GM12878 (cell line): ENCODE measurements at regions not wholly inside any gene's neighbourhood (a gene's known extent, or its start where the extent isn't known, plus 50 kb on each side); places are given as distances from the start of the nearest gene placed in this dataset.

Experiments
- ATAC-seq: fragments of 200-7000 bp; cut with Tn5 transposase; 3 replicates; pipeline ENCODE4 v1.9.1; 2020; ENCODE audit warnings: mild to moderate bottlenecking, moderate library complexity
- BruUV-seq: library from RNA; stranded (reverse); fragments of 400-500 nt; replicated peaks from 2 replicates; lab custom pipeline; 2021; lab: Mats Ljungman, UMichigan
- CTCF ChIA-PET: fragments of 300-600 bp; sonication (Branson Sonifier 250); formaldehyde crosslinking; extraction: SDS; loops from one replicate; lab custom pipeline; 2021; ENCODE audit warnings: inconsistent platforms; lab: Yijun Ruan, JAX
- POLR2A ChIA-PET: fragments of 350-600 bp; formaldehyde crosslinking; extraction: SDS; loops from one replicate; lab custom pipeline; 2021; ENCODE audit warnings: inconsistent platforms; lab: Charles Lee
- RAD21 ChIA-PET: fragments of 300-600 bp; sonication (Branson Sonifier 250); formaldehyde crosslinking; loops from one replicate; lab custom pipeline; 2023; ENCODE audit warnings: antibody characterized with exemption; ENCODE audit not compliant: unreplicated experiment; lab: Charles Lee
- SMC1A ChIA-PET: fragments of 300-600 bp; sonication (Branson Sonifier 250); formaldehyde crosslinking; loops from one replicate; lab custom pipeline; 2023; ENCODE audit not compliant: unreplicated experiment, uncharacterized antibody; lab: Charles Lee
- DNase-seq: peaks from one replicate; pipeline ENCODE4 v3.0.0-alpha.2; 2011; ENCODE audit warnings: low read depth, low spot score
- FAIRE-seq: peaks from 3 replicates; lab custom pipeline; 2011; peaks lifted over from hg19 to GRCh38; lab: Jason Lieb, UNC
- H2AFZ ChIP-seq: 2 replicates; pipeline ENCODE4 v1.6.0; 2011; ENCODE audit warnings: low read depth, low read length, control low read depth; ENCODE audit not compliant: control insufficient read depth
- H3K27ac ChIP-seq: 2 replicates; pipeline ENCODE4 v1.5.1; 2011; ENCODE audit warnings: control low read depth; ENCODE audit not compliant: control insufficient read depth, insufficient read depth
- H3K27me3 ChIP-seq, 2 experiments: replicated peaks in 1 of 2; 2 replicates each; pipeline versions ENCODE4 v1.6.0 to v1.6.1; 2011; ENCODE audit warnings: low read length in 1 of 2; ENCODE audit not compliant: control insufficient read depth in 2 of 2, insufficient read depth in 2 of 2
- H3K36me3 ChIP-seq, 2 experiments: 2 replicates each; pipeline ENCODE4 v1.5.1; 2011; ENCODE audit warnings: low read length in 1 of 2; ENCODE audit not compliant: control insufficient read depth in 2 of 2, insufficient read depth in 2 of 2
- H3K4me1 ChIP-seq: 2 replicates; pipeline ENCODE4 v1.6.1; 2011; ENCODE audit warnings: mild to moderate bottlenecking, low read length, moderate library complexity, mixed read lengths; ENCODE audit not compliant: control insufficient read depth, insufficient read depth
- H3K4me2 ChIP-seq: 2 replicates; pipeline ENCODE4 v1.6.0; 2011; ENCODE audit warnings: control low read depth; ENCODE audit not compliant: control insufficient read depth, insufficient read depth
- H3K4me3 ChIP-seq: fragments of 200-600 bp; sonication (generic); 2 replicates; pipeline ENCODE4 v1.5.1; 2016
- H3K79me2 ChIP-seq: 2 replicates; pipeline ENCODE4 v1.6.0; 2011; ENCODE audit warnings: low read length; ENCODE audit not compliant: control insufficient read depth, insufficient read depth
- H3K9ac ChIP-seq: 2 replicates; pipeline ENCODE4 v1.8.0; 2011; ENCODE audit warnings: low read length, control low read depth, mixed read lengths; ENCODE audit not compliant: control insufficient read depth, insufficient read depth
- H3K9me3 ChIP-seq: replicated peaks from 3 replicates; pipeline ENCODE4 v1.5.1; 2011; ENCODE audit warnings: mild to moderate bottlenecking, low read length; ENCODE audit not compliant: control insufficient read depth, insufficient read depth
- H4K20me1 ChIP-seq: 2 replicates; pipeline ENCODE4 v1.6.0; 2011; ENCODE audit not compliant: control insufficient read depth, insufficient read depth
- ATF2 ChIP-seq: IDR thresholded peaks from 2 replicates; pipeline ENCODE4 v1.6.1; 2012; ENCODE audit warnings: low read length, inconsistent platforms
- ATF3 ChIP-seq: IDR thresholded peaks from 2 replicates; pipeline ENCODE4 v1.6.1; 2011; ENCODE audit warnings: low read depth, mild to moderate bottlenecking, low read length, moderate library complexity, borderline replicate concordance; ENCODE audit errors: extremely low read depth
- BRCA1 ChIP-seq: IDR thresholded peaks from 2 replicates; pipeline ENCODE4 v1.6.1; 2011; ENCODE audit warnings: low read depth, low read length, improper control_type of control experiment
- CUX1 ChIP-seq: IDR thresholded peaks from 2 replicates; pipeline ENCODE4 v1.6.1; 2012; ENCODE audit warnings: improper control_type of control experiment, low read depth, low read length; ENCODE audit not compliant: insufficient replicate concordance
- NFYB ChIP-seq: IDR thresholded peaks from 2 replicates; pipeline ENCODE4 v1.6.1; 2011; ENCODE audit warnings: low read depth, mild to moderate bottlenecking, low read length, improper control_type of control experiment, moderate library complexity; ENCODE audit not compliant: insufficient read depth
- NR2F1 ChIP-seq: fragments of 450-650 bp; conservative IDR thresholded peaks from 2 replicates; pipeline ENCODE4 v1.6.1; 2017; ENCODE audit warnings: mild to moderate bottlenecking
- RAD21 ChIP-seq: IDR thresholded peaks from 2 replicates; pipeline ENCODE4 v1.6.1; 2011; ENCODE audit warnings: mild to moderate bottlenecking, low read depth, low read length, moderate library complexity; ENCODE audit not compliant: insufficient read depth
- SMAD5 ChIP-seq: IDR thresholded peaks from 2 replicates; pipeline ENCODE4 v1.6.1; 2016; ENCODE audit warnings: antibody characterized with exemption, low read depth
- TCF12 ChIP-seq: IDR thresholded peaks from 2 replicates; pipeline ENCODE4 v1.6.1; 2011; ENCODE audit warnings: low read depth, mild to moderate bottlenecking, low read length
- WRNIP1 ChIP-seq: IDR thresholded peaks from 2 replicates; pipeline ENCODE4 v1.6.1; 2011; ENCODE audit warnings: low read depth, low read length, improper control_type of control experiment, borderline replicate concordance
- ZNF622 ChIP-seq: fragments of 450-650 bp; IDR thresholded peaks from 2 replicates; pipeline ENCODE4 v1.6.1; 2017; ENCODE audit warnings: mild to moderate bottlenecking, inconsistent platforms
- ZZZ3 ChIP-seq: IDR thresholded peaks from 2 replicates; pipeline ENCODE4 v1.6.1; 2011; ENCODE audit warnings: low read depth; ENCODE audit not compliant: control insufficient read depth, insufficient read length
- WGBS: methylation state at CpG from one replicate; pipeline ENCODE4 v1.1.6; 2016; ENCODE audit warnings: low lambda C conversion rate; ENCODE audit not compliant: insufficient replicate concordance, insufficient coverage; ENCODE audit errors: missing lambda C conversion rate; 5-methylcytosine and 5-hydroxymethylcytosine counted together
- in situ Hi-C: fragments of 300-500 bp; cut with MboI; formaldehyde crosslinking; loops from 9 replicates; pipeline ENCODE4 v1.14.3; 2018; ENCODE audit warnings: mixed read lengths
- intact Hi-C: fragments of 100-400 bp; cut with micrococcal nuclease; formaldehyde crosslinking; loops from one replicate; pipeline ENCODE4 v1.14.2; 2022; ENCODE audit not compliant: unreplicated experiment

GRCh38 chr5:86674069-86674468, 56.3 kb downstream of the COX7C start:
- no peaks in the 10 kb centered on the region for H3K79me2 ChIP-seq
- H3K4me3 ChIP-seq = no peak overlapping the region
- ChIA-PET RAD21 (no interaction called here), POLR2A (no interaction called here), SMC1A (interaction anchor here (0.7 kb wide), 1 partner anchor 71 kb away, joined by 3 read pairs; no protein-coding TSS in a partner anchor), CTCF (no interaction called here)
- no peaks in the 10 kb centered on the region for H3K27me3 ChIP-seq
- no peaks in the 10 kb centered on the region for H4K20me1 ChIP-seq
- TF ChIP-seq ZZZ3 (no peak), ATF2 (no peak), SMAD5 (no peak), NR2F1 (no peak)
- H3K9ac ChIP-seq = no peak overlapping the region
- H3K4me1 ChIP-seq = no peaks in the 10 kb centered on the region
- DNase-seq = no peak
- no peak overlapping the region for H2AFZ ChIP-seq
- H3K4me2 ChIP-seq = no peak overlapping the region
- no peaks in the 10 kb centered on the region for H3K9me3 ChIP-seq
- intact Hi-C loops (no loop called here), in situ Hi-C loops (no loop called here)
- no peak overlapping the region for H3K27ac ChIP-seq
- FAIRE-seq = no peak
- 65% methylated on average over 4 of the region's 4 CpGs for WGBS
- no TSS peak for BruUV-seq
- no peak for ATAC-seq
- no peaks in the 10 kb centered on the region for H3K36me3 ChIP-seq

- H3K27ac ChIP-seq = no peak overlapping the region
- no peak overlapping the region for H3K9ac ChIP-seq
- no peaks in the 10 kb centered on the region for H3K9me3 ChIP-seq
- H3K27me3 ChIP-seq = no peaks in the 10 kb centered on the region
- intact Hi-C loops = no loop called here
- BruUV-seq = no TSS peak
- CTCF ChIA-PET = interaction anchor here (0.7 kb wide), 1 partner anchor 9 kb away, joined by 3 read pairs; no protein-coding TSS in a partner anchor
- TF ChIP-seq CUX1 (no peak), ATF3 (no peak), ZNF622 (no peak), NFYB (no peak), TCF12 (no peak), BRCA1 (no peak), WRNIP1 (no peak), RAD21 (no peak)
- in situ Hi-C loops = no loop called here
- H3K4me3 ChIP-seq = no peak overlapping the region
- H3K79me2 ChIP-seq = no peaks in the 10 kb centered on the region
- FAIRE-seq = no peak
- no peaks in the 10 kb centered on the region for H3K4me1 ChIP-seq
- H3K36me3 ChIP-seq = no peaks in the 10 kb centered on the region
- H2AFZ ChIP-seq = no peak overlapping the region
- H3K4me2 ChIP-seq = no peak overlapping the region
- 77% methylated on average over 4 of the region's 4 CpGs for WGBS
- H4K20me1 ChIP-seq = no peaks in the 10 kb centered on the region
- RAD21 ChIA-PET = no interaction called here
- ATAC-seq = no peak
- SMC1A ChIA-PET = no interaction called here
- DNase-seq = no peak
- POLR2A ChIA-PET = no interaction called here
Observed at GRCh38 chr5:86675311-86675710, 57.6 kb downstream of the COX7C start.
